Ammon's horn (tissue), 1 donor: ENCODE measurements at regions not wholly inside any gene's neighbourhood (a gene's known extent, or its start where the extent isn't known, plus 50 kb on each side); places are given as distances from the start of the nearest gene placed in this dataset.

Experiments used
- DNase-seq: peaks from one replicate; pipeline ENCODE4 v3.0.0-alpha.2; 2016; ENCODE audit warnings: low spot score

DNA sequence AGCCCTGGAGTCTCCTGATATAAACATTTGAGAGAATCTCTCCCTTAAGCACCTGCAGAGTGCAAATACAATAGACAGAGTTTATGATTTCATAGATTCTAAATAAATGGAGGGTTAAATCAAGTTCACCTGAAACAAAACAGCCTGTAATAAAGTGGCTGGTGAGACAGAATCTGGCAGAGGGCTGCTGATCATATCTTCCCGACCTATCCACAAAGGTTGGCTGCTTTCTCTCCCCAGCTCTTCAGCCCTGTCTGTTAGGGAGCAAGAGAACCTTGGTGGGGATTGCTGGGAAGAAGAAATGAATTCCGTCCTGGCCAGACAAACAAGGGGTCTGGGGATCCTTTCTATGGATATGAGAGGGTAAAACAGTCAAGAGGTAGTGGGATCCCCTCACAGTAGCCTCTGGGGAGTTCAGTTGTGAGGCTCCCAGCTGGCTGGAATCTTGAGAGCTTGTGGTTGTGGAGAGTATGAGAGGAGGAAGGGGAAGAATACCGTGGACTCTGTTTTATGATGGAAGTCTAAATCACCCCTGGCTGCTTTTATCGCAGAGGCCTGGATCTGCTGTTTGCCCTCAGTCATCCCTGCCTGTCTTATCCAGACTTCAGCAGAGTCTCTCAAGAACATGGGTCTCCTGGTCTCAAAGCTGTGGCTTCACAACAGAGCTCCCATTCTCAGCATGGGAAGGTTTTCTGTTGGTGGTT, 451.3 kb downstream of the NTRK3 start:
- DNase-seq, result no peak

DNA sequence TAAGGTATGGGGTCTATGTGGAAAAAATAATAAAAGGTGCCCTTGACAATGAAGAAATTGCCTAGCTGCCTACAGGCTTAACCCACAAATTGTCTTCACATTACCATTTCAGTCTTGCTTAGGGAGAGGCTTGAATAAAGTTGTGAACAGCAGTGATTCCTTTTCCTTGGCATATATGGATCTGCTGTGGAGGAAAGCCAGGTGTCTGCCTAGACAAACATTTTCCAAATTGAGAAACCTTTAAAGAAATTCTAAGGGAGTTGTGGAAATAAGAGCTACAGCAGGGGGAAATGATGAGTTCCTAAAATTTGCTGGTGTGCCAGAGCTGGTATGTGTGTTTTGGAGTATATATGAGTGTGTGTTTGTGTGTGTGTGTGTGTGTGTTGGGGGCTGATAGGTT, 452.1 kb downstream of the NTRK3 start:
- no peak for DNase-seq

DNA sequence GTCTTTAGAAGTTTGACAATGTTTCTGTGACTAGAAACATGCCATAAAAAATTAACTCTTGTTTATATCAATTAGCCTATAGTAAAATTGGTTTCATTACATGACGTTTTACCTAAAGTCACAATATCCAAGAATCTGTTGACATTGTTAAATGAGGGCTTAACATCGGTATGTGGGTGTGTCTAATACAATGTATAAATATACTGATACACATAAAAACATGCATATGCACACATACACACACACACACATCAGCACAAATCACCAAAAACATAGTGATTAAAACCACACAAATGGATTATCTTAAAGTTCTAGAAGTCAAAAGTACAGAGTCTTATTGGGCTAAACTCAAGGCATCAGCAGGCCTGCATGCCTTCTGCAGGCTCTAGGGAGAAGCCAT, 456.7 kb downstream of the NTRK3 start:
- no peak for DNase-seq

DNA sequence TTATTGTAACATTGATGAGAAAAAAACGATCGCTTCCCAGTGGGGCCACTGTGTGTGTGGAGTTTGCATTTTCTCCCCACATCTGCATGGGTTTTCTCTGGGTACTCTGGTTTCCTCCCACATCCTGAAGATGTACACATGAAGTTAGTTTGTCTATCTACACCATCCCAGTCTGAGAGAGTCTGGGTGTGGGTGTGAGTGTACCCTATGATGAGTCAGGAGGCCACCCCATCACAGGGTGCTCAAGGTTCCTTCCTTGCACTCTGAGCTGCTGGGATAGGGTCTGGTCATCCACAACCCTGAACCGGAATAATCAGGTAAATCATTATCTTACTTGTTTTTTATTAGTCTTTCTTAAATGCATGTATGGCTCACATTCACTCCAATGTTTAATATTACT, 457.1 kb downstream of the NTRK3 start:
- no peak for DNase-seq

DNA sequence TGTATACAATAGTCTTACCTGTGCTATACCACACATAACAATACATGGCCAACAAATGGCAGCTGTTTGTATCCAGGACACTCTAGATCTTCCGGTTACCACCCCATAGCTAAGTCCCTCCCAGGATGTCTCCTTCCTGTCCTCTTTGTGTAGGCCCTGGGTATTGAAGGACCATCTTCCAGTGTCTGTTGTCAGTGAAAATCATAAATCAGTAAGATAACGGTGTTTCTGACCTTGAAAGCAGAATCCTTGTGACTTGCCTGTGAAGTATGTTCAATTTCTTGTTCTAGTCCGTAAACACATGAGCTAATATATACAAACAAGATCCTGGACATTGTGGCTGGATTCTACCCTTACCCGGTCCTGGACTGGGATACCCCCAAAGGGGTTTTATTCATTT, 462.8 kb downstream of the NTRK3 start:
- DNase-seq, result no peak

DNA sequence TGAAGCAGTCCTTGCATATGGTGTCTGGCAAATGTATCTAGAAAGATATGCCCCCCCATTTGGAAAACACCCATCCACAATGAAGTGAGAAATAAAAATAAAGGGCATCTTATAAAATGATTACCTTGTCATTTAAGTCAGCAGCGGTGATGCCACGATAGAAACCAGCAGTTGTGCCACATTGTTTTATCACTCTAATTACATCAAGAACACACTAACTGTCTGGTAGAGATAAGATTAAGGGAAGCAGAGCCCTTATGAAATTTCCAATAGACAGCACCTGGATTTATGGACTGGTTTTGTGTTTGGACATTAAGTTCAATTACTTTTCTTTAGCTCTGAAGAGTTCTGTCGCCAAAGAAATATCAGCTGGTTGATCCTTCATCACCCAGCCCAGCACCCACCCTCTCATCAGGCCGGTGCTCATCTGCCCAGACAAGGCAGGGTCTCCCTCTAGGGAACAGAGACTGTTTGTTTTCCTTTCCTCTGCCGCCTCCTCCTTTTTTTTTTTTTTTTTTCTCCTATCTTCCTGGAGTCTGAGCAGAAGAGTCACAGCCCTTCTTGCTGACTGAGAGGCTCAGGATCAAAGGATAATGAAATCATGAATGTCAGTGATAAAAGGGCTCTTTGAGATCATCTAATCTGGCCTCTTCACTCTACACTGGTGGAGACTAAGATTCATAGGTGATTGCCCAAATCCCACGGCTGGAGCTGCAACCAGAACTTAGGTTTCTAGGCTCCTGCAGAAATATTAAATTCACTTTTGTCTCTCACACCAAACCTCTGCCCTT, 464.1 kb downstream of the NTRK3 start:
- no peak for DNase-seq

DNA sequence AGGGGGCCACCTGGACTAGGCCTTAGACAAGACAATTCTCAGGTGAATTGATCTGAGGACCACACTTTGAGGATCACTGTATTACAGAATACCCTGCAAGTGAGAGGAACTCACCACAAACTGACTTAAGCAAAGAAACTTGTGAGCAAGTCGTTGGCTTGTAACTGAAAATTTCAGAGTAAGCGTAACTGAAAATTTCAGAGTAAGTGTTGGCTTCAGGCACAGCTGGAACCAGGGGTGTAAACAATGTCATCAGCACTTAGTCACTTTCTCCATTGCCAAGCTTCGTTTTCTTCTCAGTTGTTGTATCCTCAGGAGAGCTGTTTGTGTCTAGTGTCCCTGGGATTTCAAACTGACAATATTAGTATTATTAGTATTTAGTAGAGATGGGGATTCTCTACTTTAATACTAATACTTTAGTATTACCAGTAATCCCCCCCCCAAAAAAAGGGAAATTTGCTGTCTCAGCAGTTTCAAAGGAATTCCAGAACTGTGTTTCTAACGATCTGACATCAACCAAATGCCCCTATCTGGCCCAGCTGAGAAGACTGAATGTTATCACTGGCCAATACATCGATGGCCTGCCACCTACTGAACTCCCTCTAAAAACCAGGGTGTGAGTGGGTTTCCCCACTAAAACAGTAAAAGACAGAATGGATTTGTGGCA, 474.4 kb downstream of the NTRK3 start:
- DNase-seq, result no peak

DNA sequence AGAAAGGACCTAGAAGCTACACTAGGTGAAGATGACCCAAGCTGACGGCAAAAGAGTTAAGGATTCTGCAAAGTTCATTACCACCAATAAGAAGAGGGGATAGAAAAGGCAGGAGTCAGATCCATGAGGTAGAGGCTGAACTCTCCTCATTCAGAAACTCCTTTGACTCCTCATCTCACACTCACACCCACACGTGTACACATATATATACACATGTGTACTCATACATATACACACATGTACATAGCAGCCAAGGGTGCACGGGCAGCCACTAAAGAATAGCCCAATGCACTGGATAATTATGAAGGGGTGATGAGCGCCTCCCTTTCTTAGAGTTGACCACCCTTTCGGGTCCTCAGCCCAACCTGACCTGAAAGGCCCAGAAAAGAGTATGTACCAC, 476.8 kb downstream of the NTRK3 start:
- no peak for DNase-seq

DNA sequence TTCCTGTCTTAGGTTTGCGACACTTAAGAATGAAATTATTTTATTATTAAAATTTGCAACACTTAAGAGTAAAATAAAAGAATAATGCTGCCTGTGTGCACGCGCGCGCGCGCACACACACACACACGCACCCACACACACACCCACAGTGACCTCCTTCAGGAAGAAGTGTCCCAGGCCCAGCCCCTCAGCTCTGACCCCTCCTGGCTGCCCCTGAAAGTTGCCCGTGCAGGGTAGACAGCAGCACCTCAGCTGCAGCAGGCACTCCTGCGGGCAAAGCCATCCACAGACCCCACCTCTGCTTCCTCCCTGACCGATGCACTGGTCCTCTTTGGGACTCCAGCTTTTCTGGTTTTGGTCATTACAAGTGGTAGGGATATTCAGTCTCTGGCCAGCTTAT, 478.2 kb downstream of the NTRK3 start:
- DNase-seq, result no peak

DNA sequence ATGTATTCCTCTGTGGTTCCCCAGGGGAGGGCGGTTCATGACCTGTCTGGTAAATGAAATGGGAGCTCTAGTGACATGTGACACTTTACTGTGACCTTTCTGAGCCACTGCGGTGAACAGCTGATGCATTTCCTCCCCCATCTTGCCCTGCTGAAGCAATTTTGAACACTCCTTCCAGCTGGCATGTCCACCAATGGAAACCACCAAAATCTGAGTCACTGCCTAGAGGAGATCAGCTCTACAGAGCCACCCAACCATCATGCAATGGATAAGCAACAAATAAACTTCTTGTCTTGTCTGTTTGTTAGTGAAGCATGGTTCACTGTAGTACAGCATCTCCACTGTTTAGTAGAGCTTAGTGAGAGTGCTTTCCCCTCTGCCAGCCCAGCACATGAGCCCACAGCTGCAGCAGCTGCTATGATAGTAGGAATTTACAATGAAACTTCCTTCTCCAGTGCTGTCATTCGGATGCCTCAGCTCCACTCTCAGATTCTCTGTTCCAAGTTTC, 479.4 kb downstream of the NTRK3 start:
- peak; percentile 11 for DNase-seq

DNA sequence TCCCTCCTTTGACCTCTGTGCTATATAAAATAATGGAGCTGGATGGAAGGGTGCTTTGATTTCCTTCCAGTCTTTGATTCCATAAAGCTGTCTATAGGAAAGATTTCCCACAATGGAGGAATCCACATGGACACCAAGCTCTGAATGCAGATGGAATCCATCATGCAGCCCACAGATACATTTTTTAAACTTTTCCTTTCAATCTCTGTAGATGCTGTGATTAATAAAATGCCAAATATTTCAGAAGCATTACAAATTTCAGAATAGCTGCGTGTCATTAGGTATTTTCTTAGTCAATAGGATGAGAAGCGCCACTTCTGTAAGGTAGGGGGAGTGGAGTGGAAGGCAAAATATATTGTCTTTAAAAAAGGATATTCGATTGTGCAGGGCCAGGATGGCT, 489.0 kb downstream of the NTRK3 start:
- no peak for DNase-seq

DNA sequence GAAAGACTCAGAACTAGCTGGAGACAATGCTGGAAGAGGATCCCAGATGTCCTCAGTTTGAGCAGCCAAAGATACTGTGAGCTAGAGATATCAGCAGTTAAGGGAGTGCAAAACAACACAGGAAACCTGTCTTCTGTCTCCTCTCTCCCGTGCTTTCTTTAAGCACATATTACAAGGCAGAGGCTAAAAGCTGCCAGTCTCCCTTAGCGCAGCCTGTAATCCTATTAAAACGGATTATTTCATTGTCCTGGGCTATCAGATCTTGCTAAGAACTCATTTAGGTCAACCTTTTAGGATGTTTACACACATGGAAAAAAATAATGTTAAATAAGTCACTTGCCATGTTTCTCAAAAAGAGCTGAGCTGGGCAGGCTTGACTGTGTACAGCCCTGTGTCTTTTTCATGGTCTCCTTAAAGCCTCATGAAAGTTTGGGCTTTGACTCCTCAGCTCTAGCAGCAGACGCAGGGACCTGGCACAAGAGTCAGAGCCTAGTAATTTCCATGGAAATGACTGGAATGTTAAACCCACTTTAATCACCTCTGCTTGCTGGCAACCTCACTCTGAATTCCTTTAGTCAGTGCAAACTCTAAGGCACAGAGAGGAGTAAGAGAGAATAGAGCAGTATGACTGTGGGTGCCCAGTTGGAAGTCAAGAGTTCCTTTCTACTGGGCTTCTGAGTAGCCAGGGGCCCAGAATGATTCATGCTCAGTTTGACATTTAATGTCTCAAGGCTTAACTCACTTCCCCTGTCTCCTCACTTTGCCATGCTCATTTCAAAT, 491.9 kb downstream of the NTRK3 start:
- DNase-seq, result no peak

DNA sequence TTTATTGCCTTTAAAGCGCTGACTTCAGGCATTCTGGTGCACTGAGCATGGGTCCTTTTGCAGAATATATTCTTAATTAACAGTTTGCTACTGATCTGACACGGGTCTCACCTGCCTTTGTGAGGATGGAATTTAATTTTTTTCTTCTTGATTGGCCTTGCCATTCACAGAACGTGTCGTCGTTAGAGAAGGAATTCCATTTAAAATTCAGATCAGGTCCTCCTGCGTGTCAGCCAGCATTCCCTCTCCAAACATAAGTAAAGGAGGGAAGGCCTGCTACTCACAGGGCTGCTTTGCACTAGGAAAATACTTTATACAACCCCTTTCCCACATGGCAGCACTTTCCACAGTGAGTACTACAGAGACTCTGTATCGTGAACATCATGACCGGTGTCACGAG, 492.7 kb downstream of the NTRK3 start:
- no peak for DNase-seq

DNA sequence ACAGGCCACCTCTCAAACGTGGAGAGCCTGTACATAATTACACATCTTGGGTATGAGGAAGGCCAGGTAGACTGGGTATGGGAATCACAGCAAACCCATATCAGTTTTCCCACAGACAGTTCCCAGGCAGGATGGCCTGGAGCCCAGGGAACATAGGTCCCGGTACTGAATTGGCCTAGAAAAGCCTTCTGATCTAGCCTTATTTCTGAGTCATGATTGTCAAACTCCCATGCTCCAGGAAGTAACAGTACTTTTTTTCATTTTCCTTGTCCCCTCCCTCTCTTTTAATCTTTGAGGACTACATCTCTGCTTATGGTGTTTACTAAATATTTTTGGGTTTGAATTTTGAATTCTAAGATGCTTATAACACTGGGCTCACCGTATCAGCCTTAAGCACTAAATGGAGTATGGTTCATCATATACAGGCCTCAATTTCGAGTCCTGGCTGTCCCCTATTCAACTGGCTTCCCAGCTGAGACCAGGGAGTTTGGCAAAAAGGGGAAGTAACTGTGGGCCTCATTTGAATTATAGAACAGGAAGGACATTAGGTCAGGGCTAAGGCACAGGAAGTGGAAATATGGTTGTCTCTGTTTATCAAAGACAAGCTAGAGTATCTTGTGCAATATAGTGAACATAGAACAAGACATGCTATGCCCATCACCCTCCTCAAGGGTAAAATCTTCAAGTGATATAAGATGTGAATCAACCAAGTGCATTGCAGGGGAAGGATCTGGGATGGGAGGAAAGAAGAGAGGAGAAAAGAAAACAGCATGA, 494.6 kb downstream of the NTRK3 start:
- no peak for DNase-seq

DNA sequence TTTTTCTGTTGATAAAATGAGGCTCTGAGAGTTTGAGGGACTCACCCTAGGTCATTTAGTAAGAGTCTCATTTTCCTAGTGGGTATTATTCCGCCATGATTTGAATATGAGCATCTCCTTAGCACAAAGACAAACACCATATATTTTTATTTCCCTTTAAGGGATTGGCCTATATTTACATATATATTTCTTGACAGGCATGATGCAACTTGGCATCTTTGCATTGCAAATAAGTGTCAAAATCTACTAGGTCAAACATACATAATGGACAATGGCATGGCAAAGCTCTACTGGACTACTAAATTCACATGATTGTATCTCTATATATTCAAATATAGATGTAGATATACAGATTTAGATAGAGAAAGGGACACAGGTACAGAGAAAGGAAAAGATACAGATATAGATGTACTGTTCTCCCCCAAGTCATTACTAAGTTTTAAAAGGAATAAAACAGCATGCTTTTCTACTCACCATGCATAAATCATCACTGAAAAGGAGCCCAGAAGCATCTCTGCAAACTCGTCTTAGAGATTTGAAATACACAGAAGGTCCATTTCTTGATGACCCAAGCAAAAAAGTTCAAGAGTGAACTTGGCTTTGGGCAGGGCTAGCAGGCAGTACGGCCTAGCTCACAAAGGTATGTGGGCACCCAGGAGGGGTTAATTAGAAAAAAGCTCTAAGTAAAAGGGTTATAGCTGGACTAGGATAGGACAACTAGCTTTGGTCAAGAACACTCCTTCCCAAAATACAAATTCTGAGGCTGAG, 495.8 kb downstream of the NTRK3 start:
- DNase-seq, result no peak

DNA sequence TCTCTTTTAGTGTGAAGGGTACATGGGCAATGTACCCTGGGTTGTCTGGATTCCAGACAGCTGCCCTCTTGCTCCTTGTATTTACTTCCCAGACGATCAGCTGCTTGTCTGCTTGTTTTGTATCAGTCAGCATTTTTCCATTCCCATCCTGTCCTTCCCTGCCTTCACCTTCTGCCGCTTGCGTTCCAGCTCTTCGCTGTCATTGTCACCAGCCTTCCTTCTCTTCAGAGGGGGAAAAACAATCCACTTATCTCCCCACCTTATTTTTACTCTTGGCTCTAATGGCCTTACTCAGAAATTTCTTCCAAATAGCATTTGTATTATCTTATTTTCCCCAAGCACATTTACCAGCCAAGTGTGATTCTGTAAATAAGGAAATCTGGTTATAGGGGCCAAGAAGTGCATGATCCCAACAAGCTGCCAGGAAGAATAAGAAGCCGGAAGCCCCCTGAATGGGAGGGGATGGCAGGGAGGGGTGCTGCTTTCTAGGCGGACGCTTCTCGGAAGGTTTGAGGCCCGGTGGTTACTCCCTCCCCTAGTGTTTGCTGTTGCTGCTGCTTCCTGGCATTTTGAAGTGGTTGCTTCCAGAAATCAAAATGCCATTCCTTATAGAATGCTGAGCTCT, 497.6 kb downstream of the NTRK3 start:
- DNase-seq, result no peak

DNA sequence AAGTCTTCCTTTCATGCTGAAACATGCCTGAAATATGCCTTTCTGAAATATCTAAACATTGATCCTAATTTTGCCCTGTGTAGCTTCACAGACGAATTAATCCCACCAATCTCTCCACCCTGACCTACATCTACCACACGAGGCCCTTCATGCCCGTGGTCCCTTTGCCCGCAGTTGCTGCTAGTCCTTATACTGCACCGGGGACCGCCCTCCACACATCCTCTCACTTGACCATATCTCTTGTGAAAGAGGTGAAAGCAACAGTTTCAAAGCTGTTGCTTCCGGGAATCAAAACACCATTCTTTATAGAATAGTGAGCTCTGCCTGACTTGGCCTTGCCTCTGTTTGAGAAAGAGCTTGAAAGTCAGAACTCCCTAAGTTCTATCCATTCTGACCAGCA, 499.5 kb downstream of the NTRK3 start:
- DNase-seq, result no peak

DNA sequence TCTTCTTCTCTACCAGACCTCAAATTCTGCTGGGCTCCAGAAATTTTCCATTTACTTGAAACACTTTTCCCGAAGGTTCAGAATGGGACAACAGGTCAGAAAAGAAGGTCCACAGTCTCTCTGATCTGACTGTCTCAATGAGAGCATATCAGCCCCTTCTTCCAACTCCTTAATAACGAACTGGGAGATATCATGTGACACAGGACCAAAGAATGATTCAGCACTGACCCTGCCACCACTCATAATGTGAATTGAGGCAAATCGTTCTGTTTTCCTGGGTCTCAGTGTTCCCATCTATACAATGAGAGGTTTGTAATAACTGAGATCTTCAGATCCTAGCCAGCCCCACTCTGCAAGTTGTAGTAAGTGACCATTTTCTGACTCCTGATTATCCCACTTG, 500.5 kb downstream of the NTRK3 start:
- DNase-seq, result no peak

DNA sequence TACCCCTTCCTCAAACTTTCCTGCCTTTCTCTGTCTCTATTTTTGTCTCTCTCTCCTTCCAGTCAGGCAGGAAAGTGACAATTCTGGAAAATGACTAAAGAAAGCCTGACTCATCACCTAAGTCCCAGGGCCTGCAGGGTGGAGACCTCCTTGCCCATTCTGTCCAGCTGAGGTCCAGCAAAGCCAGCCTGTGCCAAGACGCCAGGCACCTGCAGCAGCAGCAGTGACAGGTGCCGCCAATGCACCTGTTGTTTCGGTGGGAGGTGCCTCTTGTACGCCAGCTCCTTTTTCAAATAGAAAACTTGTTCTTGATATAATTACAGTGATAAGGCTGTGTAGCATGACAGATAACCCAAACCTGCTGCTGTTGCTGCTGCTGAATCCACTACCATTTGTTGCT, 501.3 kb downstream of the NTRK3 start:
- DNase-seq, result no peak

DNA sequence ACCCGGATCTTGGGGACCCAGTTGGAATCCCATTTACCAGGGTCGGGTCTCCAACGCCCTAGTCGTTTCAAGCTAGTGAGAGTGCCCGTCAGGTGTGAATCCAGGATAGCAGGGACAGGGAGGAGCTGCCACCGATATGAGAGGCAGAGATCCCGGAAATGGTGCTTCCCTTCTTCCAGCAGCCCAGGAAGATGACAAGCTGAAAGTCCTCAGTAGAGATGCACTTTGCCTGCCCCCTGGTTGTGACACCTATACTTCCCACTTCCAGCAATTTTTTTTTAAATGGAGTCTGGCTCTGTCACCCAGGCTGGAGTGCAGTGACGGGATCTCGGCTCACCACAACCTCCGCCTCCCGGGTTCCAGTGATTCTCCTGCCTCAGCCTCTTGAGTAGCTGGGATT, 503.0 kb downstream of the NTRK3 start:
- no peak for DNase-seq
